ENCODE measurements at regions not wholly inside any gene's neighbourhood (a gene's known extent, or its start where the extent isn't known, plus 50 kb on each side); places are given as distances from the start of the nearest gene placed in this dataset.

GRCh38 chr5:113652161-113652560 is 138.7 kb downstream of the YTHDC2 start:
- H3K4me3 ChIP-seq: no peak overlapping the region
- DNase-seq: no peak
- H3K36me3 ChIP-seq: no peaks in the 10 kb centered on the region
- WGBS, 5 donors: 69 to 79% (median 74%) methylated on average over 7 of the region's 7 CpGs
- H3K27me3 ChIP-seq (replicated peaks in 1 of 7): no peaks in the 10 kb centered on the region
- TF ChIP-seq POLR2A (IDR thresholded peaks at IDR 0.05): no peak
- TF ChIP-seq POLR2AphosphoS5 (IDR thresholded peaks at IDR 0.05): no peak
- no peak for TF ChIP-seq CTCF (IDR thresholded peaks at IDR 0.05 in 8 of 11, conservative IDR thresholded peaks at IDR 0.05 in 3 of 11)
- H3K9me3 ChIP-seq: peaks cover 0 to 10% (median 2%) of the 10 kb centered on the region in 8 donors
- intact Hi-C loops (cut with DNase I; ENCODE audit: low total_unique reads): no loop called here
- H3K4me1 ChIP-seq: no peaks in the 10 kb centered on the region
- H3K27ac ChIP-seq: no peak overlapping the region

GRCh38 chr5:113654828-113655227 is 141.3 kb downstream of the YTHDC2 start:
- H3K36me3 ChIP-seq: no peaks in the 10 kb centered on the region
- 68 to 85% (median 78%) methylated on average over 3 of the region's 3 CpGs for WGBS, 5 donors
- no peak for TF ChIP-seq POLR2AphosphoS5 (IDR thresholded peaks at IDR 0.05)
- no peak for TF ChIP-seq CTCF (IDR thresholded peaks at IDR 0.05 in 8 of 11, conservative IDR thresholded peaks at IDR 0.05 in 3 of 11)
- H3K4me3 ChIP-seq: no peak overlapping the region
- H3K4me1 ChIP-seq: no peaks in the 10 kb centered on the region
- peaks cover 0 to 10% (median 2%) of the 10 kb centered on the region in 8 donors for H3K9me3 ChIP-seq
- DNase-seq: no peak
- H3K27ac ChIP-seq: no peak overlapping the region
- intact Hi-C loops (cut with DNase I; ENCODE audit: low total_unique reads): no loop called here
- H3K27me3 ChIP-seq (replicated peaks in 1 of 7): no peaks in the 10 kb centered on the region

- no peak for TF ChIP-seq CTCF (IDR thresholded peaks at IDR 0.05 in 8 of 11, conservative IDR thresholded peaks at IDR 0.05 in 3 of 11)
- H3K4me3 ChIP-seq: no peak overlapping the region
- WGBS, 5 donors: 72 to 81% (median 73%) methylated on average over 3 of the region's 3 CpGs
- no peaks in the 10 kb centered on the region for H3K9me3 ChIP-seq
- H3K27ac ChIP-seq: no peak overlapping the region
- no peaks in the 10 kb centered on the region for H3K36me3 ChIP-seq
- DNase-seq: no peak
- intact Hi-C loops (cut with DNase I; ENCODE audit: low total_unique reads): no loop called here
- peaks cover 0 to 16% (median 0%) of the 10 kb centered on the region in 7 donors for H3K27me3 ChIP-seq (replicated peaks in 1 of 7)
- no peaks in the 10 kb centered on the region for H3K4me1 ChIP-seq
Measured at GRCh38 chr5:113660206-113660605, 146.7 kb downstream of the YTHDC2 start.

GRCh38 chr5:113660706-113661250 is 147.3 kb downstream of the YTHDC2 start:
- 79 to 100% (median 83%) methylated on average over 1 of the region's 1 CpG for WGBS, 5 donors
- DNase-seq: no peak
- Histone ChIP-seq H3K9me3 (no peaks in the 10 kb centered on the region), H3K4me1 (no peaks in the 10 kb centered on the region), H3K27me3 (replicated peaks in 1 of 7) (peaks cover 0 to 16% (median 0%) of the 10 kb centered on the region in 7 donors), H3K36me3 (no peaks in the 10 kb centered on the region), H3K4me3 (no peak overlapping the region), H3K27ac (no peak overlapping the region)
- TF ChIP-seq POLR2AphosphoS5 (IDR thresholded peaks at IDR 0.05): no peak
- TF ChIP-seq POLR2A (IDR thresholded peaks at IDR 0.05): no peak
- TF ChIP-seq CTCF (IDR thresholded peaks at IDR 0.05 in 8 of 11, conservative IDR thresholded peaks at IDR 0.05 in 3 of 11): no peak
- intact Hi-C loops (cut with DNase I; ENCODE audit: low total_unique reads): no loop called here
